A673 (cell line): ENCODE measurements at regions not wholly inside any gene's neighbourhood (a gene's known extent, or its start where the extent isn't known, plus 50 kb on each side); places are given as distances from the start of the nearest gene placed in this dataset.

Source experiments
- BruUV-seq: library from RNA; stranded (reverse); fragments of 400-500 nt; replicated peaks from 2 replicates; lab custom pipeline; 2021; lab: Mats Ljungman, UMichigan
- CTCF ChIA-PET: fragments of 300-600 bp; sonication (Branson Sonifier 250); formaldehyde crosslinking; loops from one replicate; lab custom pipeline; 2022; ENCODE audit warnings: antibody characterized with exemption; lab: Charles Lee
- POLR2A ChIA-PET: fragments of 300-600 bp; sonication (Branson Sonifier 250); formaldehyde crosslinking; loops from one replicate; lab custom pipeline; 2022; ENCODE audit warnings: antibody characterized with exemption; ENCODE audit not compliant: low non-redundant PET; lab: Charles Lee
- DNase-seq: peaks from one replicate; pipeline ENCODE4 v3.0.0-alpha.2; 2015; ENCODE audit warnings: low spot score
- H3K27ac ChIP-seq: fragments of 200-600 bp; sonication (generic); 2 replicates; pipeline ENCODE4 v1.5.1; 2016; ENCODE audit warnings: mixed run types, low read depth, mild to moderate bottlenecking, mixed read lengths, antibody characterized with exemption, low read length; ENCODE audit not compliant: poor library complexity, severe bottlenecking
- H3K27me3 ChIP-seq: fragments of 200-600 bp; sonication (generic); replicated peaks from 2 replicates; pipeline ENCODE4 v1.6.1; 2017; ENCODE audit warnings: mixed run types, low read depth, mild to moderate bottlenecking, mixed read lengths, antibody characterized with exemption, low read length; ENCODE audit not compliant: insufficient read depth, poor library complexity
- H3K36me3 ChIP-seq: fragments of 200-600 bp; sonication (generic); 2 replicates; pipeline ENCODE4 v1.6.1; 2016; ENCODE audit warnings: mixed run types, mild to moderate bottlenecking, mixed read lengths, antibody characterized with exemption, low read length; ENCODE audit not compliant: insufficient read depth, poor library complexity, severe bottlenecking
- H3K4me1 ChIP-seq: fragments of 200-600 bp; sonication (generic); 2 replicates; pipeline ENCODE4 v1.6.1; 2017; ENCODE audit warnings: mixed run types, mild to moderate bottlenecking, mixed read lengths, antibody characterized with exemption, low read length; ENCODE audit not compliant: insufficient read depth, poor library complexity, severe bottlenecking
- H3K4me3 ChIP-seq: fragments of 200-600 bp; sonication (generic); 2 replicates; pipeline ENCODE4 v1.5.1; 2016; ENCODE audit warnings: low read depth, mixed run types, mild to moderate bottlenecking, mixed read lengths, low read length; ENCODE audit not compliant: poor library complexity, severe bottlenecking
- H3K9me3 ChIP-seq: fragments of 200-600 bp; sonication (generic); 2 replicates; pipeline ENCODE4 v1.6.1; 2016; ENCODE audit warnings: mixed run types, low read depth, mild to moderate bottlenecking, mixed read lengths, antibody characterized with exemption, low read length; ENCODE audit not compliant: poor library complexity, severe bottlenecking
- EZH2 ChIP-seq: fragments of 200-600 bp; sonication (generic); IDR thresholded peaks from 2 replicates; pipeline ENCODE4 v1.6.1; 2017; ENCODE audit warnings: borderline replicate concordance, low read depth, mild to moderate bottlenecking, mixed read lengths, antibody characterized with exemption, low read length; ENCODE audit not compliant: poor library complexity, severe bottlenecking
- intact Hi-C: fragments of 100-400 bp; cut with micrococcal nuclease; formaldehyde crosslinking; loops from one replicate; pipeline ENCODE4 v1.10.0; 2022; ENCODE audit not compliant: unreplicated experiment
- TF ChIP-seq, protein P1 (sequence below): fragments of 300-800, 200-600 bp; sonication (generic); conservative IDR thresholded peaks from 2 replicates; pipeline ENCODE4 v1.5.1; 2017; ENCODE audit warnings: low read depth, mild to moderate bottlenecking, antibody characterized with exemption, low read length, moderate library complexity, mixed read lengths

DNA sequence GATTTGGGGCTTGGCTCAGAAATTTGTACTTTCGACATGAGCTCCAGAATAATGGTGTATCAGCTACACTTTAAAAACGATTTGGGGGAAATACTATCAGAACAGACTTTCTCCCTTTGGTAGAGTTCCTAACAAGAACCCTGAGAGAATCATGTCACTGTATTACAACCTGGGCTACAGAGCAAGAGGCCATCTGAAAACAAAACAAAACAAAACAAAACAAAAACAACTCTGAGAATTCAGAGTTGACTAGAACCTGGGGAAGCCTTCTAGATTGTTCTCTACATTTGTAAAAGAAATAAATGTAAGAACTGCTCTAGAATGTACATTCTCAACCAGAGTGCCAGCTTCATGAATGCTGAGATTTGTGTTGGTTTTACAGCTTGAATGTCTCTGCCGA is 262.6 kb upstream of the SEMA3D start:
- TF ChIP-seq EZH2: no peak
- TF ChIP-seq, protein P1, sequence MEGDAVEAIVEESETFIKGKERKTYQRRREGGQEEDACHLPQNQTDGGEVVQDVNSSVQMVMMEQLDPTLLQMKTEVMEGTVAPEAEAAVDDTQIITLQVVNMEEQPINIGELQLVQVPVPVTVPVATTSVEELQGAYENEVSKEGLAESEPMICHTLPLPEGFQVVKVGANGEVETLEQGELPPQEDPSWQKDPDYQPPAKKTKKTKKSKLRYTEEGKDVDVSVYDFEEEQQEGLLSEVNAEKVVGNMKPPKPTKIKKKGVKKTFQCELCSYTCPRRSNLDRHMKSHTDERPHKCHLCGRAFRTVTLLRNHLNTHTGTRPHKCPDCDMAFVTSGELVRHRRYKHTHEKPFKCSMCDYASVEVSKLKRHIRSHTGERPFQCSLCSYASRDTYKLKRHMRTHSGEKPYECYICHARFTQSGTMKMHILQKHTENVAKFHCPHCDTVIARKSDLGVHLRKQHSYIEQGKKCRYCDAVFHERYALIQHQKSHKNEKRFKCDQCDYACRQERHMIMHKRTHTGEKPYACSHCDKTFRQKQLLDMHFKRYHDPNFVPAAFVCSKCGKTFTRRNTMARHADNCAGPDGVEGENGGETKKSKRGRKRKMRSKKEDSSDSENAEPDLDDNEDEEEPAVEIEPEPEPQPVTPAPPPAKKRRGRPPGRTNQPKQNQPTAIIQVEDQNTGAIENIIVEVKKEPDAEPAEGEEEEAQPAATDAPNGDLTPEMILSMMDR: no peak
- no peak overlapping the region for H3K27ac ChIP-seq
- H3K27me3 ChIP-seq: no peaks in the 10 kb centered on the region
- no peaks in the 10 kb centered on the region for H3K36me3 ChIP-seq
- ChIA-PET POLR2A (no interaction called here), CTCF (no interaction called here)
- H3K4me1 ChIP-seq: no peaks in the 10 kb centered on the region
- BruUV-seq: no TSS peak
- intact Hi-C loops: no loop called here
- H3K9me3 ChIP-seq: no peaks in the 10 kb centered on the region
- no peak overlapping the region for H3K4me3 ChIP-seq
- no peak for DNase-seq

DNA sequence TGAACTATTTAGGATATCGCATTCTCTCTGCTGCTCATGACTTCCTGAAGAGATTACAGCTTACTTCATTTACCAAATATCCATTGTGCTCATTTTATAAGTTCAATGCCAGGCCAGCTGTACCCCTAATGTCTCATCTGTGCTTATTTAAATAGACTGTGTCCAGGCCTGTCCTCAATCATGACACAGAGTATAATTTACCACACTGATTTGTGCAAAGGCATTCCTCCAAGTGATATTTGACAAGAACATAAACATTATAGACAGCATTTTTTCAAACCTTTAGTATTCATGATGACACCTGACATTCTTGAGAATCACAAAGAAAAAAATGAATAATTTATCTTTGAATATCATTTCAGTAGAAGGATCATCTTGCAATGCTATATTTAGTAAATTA is 260.1 kb upstream of the SEMA3D start:
- intact Hi-C loops: no loop called here
- ChIA-PET POLR2A (no interaction called here), CTCF (no interaction called here)
- Histone ChIP-seq H3K27me3 (no peaks in the 10 kb centered on the region), H3K4me1 (no peaks in the 10 kb centered on the region), H3K4me3 (no peak overlapping the region), H3K36me3 (no peaks in the 10 kb centered on the region), H3K27ac (no peak overlapping the region), H3K9me3 (no peaks in the 10 kb centered on the region)
- no TSS peak for BruUV-seq
- no peak for TF ChIP-seq EZH2
- TF ChIP-seq, protein P1: no peak
- no peak for DNase-seq

DNA sequence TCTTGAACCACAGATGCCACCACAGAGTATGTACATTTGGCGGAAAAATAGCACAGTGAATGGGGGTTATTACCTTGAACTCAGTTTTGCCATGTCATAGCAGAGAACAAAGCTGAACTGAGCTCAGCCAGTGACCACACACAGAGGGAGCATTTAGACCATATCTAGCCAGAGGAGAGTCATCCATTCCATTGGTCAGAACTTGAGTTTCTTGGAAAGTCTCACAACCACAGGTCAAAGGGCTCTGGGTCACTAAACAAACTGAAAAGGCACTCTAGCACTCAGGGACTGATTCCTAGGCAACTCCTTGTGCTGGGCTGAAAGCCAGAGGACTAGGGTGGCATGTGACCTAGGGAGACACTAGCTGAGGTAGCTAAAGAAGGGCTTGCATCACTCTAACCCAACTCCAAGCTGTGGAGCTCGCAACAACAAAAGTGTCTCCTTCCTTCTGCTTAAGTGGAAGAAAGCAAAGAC is 239.7 kb upstream of the SEMA3D start:
- H3K9me3 ChIP-seq: no peaks in the 10 kb centered on the region
- ChIA-PET POLR2A (no interaction called here), CTCF (no interaction called here)
- no peak overlapping the region for H3K4me3 ChIP-seq
- H3K36me3 ChIP-seq: no peaks in the 10 kb centered on the region
- intact Hi-C loops: no loop called here
- H3K27me3 ChIP-seq: no peaks in the 10 kb centered on the region
- DNase-seq: no peak
- TF ChIP-seq EZH2: no peak
- TF ChIP-seq, protein P1: no peak
- H3K4me1 ChIP-seq: no peaks in the 10 kb centered on the region
- BruUV-seq: no TSS peak
- H3K27ac ChIP-seq: no peak overlapping the region
